Panc1 (cell line): ENCODE measurements at regions not wholly inside any gene's neighbourhood (a gene's known extent, or its start where the extent isn't known, plus 50 kb on each side); places are given as distances from the start of the nearest gene placed in this dataset.

Source experiments
- CTCF ChIP-seq: fragments of 450-650 bp; IDR thresholded peaks from 2 replicates; pipeline ENCODE4 v1.5.1; 2017; ENCODE audit warnings: mild to moderate bottlenecking
- POLR2AphosphoS5 ChIP-seq: IDR thresholded peaks from 2 replicates; pipeline ENCODE4 v1.6.1; 2012; ENCODE audit warnings: mild to moderate bottlenecking, low read depth, low read length, moderate library complexity
- SIN3A ChIP-seq: IDR thresholded peaks from 2 replicates; pipeline ENCODE4 v1.6.1; 2012; ENCODE audit warnings: low read depth, mild to moderate bottlenecking, low read length, moderate library complexity, borderline replicate concordance; ENCODE audit not compliant: insufficient read depth
- TCF7L2 ChIP-seq: IDR thresholded peaks from 2 replicates; pipeline ENCODE4 v1.6.1; 2011; ENCODE audit warnings: mild to moderate bottlenecking, low read depth, low read length, inconsistent platforms
- TF ChIP-seq, protein P1 (sequence below), 2 experiments: IDR thresholded peaks; 2 replicates each; pipeline ENCODE4 v1.6.1; 2011 to 2012; ENCODE audit warnings: low read depth in 2 of 2, control low read depth in 1 of 2, low read length in 1 of 2, mild to moderate bottlenecking in 1 of 2, moderate library complexity in 1 of 2; ENCODE audit not compliant: insufficient read depth in 1 of 2

GRCh38 chr20:1842281-1842680, 52.9 kb upstream of the SIRPA start:
- TF ChIP-seq CTCF (no peak), SIN3A (no peak), POLR2AphosphoS5 (no peak), TCF7L2 (no peak)
- TF ChIP-seq, protein P1, sequence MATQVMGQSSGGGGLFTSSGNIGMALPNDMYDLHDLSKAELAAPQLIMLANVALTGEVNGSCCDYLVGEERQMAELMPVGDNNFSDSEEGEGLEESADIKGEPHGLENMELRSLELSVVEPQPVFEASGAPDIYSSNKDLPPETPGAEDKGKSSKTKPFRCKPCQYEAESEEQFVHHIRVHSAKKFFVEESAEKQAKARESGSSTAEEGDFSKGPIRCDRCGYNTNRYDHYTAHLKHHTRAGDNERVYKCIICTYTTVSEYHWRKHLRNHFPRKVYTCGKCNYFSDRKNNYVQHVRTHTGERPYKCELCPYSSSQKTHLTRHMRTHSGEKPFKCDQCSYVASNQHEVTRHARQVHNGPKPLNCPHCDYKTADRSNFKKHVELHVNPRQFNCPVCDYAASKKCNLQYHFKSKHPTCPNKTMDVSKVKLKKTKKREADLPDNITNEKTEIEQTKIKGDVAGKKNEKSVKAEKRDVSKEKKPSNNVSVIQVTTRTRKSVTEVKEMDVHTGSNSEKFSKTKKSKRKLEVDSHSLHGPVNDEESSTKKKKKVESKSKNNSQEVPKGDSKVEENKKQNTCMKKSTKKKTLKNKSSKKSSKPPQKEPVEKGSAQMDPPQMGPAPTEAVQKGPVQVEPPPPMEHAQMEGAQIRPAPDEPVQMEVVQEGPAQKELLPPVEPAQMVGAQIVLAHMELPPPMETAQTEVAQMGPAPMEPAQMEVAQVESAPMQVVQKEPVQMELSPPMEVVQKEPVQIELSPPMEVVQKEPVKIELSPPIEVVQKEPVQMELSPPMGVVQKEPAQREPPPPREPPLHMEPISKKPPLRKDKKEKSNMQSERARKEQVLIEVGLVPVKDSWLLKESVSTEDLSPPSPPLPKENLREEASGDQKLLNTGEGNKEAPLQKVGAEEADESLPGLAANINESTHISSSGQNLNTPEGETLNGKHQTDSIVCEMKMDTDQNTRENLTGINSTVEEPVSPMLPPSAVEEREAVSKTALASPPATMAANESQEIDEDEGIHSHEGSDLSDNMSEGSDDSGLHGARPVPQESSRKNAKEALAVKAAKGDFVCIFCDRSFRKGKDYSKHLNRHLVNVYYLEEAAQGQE (IDR thresholded peaks at IDR 0.05; ENCODE audit: insufficient read depth in 1 of 2, low read depth in 2 of 2, low read length in 1 of 2), result no peak
